Kidney (tissue), 13 donors: ENCODE measurements at regions not wholly inside any gene's neighbourhood (a gene's known extent, or its start where the extent isn't known, plus 50 kb on each side); places are given as distances from the start of the nearest gene placed in this dataset.

Source experiments
- DNase-seq, 5 donors: peaks; one replicate each; pipeline ENCODE4 v3.0.0-alpha.2; 2013 to 2020
- FAIRE-seq: peaks from 2 replicates; lab custom pipeline; 2012; peaks lifted over from hg19 to GRCh38; lab: Jason Lieb, UNC
- H3K27ac ChIP-seq, 2 donors: one replicate each; pipeline ENCODE4 v1.7.0; 2013; ENCODE audit warnings: low read depth in 2 of 2, low read length in 2 of 2, inconsistent platforms in 1 of 2
- H3K27me3 ChIP-seq: one replicate; pipeline ENCODE4 v1.7.1; 2013; ENCODE audit warnings: low read length, inconsistent platforms; ENCODE audit not compliant: control insufficient read depth, insufficient read depth
- H3K36me3 ChIP-seq, 3 donors: one replicate each; pipeline versions ENCODE4 v1.7.0 to v1.7.1; 2013; ENCODE audit warnings: low read length in 3 of 3, control low read depth in 1 of 3, inconsistent platforms in 1 of 3; ENCODE audit not compliant: insufficient read depth in 3 of 3, control insufficient read depth in 2 of 3
- H3K4me1 ChIP-seq, 3 donors: one replicate each; pipeline versions ENCODE4 v1.7.0 to v1.7.1; 2013; ENCODE audit warnings: low read length in 3 of 3, inconsistent platforms in 1 of 3, low read depth in 1 of 3; ENCODE audit not compliant: control insufficient read depth in 2 of 3, insufficient read depth in 2 of 3
- H3K4me3 ChIP-seq, 3 donors: one replicate each; pipeline versions ENCODE4 v1.7.0 to v1.8.1; 2013; ENCODE audit warnings: low read length in 3 of 3, control low read depth in 1 of 3, inconsistent platforms in 1 of 3
- H3K9ac ChIP-seq, 3 donors: one replicate each; pipeline versions ENCODE4 v1.7.0 to v1.7.1; 2013; ENCODE audit warnings: low read length in 3 of 3, control low read depth in 1 of 3, inconsistent platforms in 1 of 3
- H3K9me3 ChIP-seq, 3 donors: one replicate each; pipeline versions ENCODE4 v1.7.0 to v1.7.1; 2013; ENCODE audit warnings: low read length in 3 of 3, control low read depth in 1 of 3, inconsistent platforms in 1 of 3; ENCODE audit not compliant: control insufficient read depth in 2 of 3, insufficient read depth in 1 of 3
- intact Hi-C: fragments of 100-400 bp; cut with DNase I; formaldehyde crosslinking; loops from one replicate; pipeline ENCODE4 v1.11.1; 2022
- TF ChIP-seq, protein P1 (sequence below): IDR thresholded peaks from 3 replicates; pipeline ENCODE4 v1.5.1; 2012; ENCODE audit warnings: mild to moderate bottlenecking, moderate library complexity, borderline replicate concordance; ENCODE audit not compliant: insufficient read depth; ENCODE audit errors: extremely low read depth
- donor health status: control.
- donor health status: control.
- donor health status: control.
- donor health status: control.
- donor health status: control.
- donor health status: DM: yes; HTN: yes; CAD: no.
- donor health status: Normal renal cell carcinoma (clear cell type).

DNA sequence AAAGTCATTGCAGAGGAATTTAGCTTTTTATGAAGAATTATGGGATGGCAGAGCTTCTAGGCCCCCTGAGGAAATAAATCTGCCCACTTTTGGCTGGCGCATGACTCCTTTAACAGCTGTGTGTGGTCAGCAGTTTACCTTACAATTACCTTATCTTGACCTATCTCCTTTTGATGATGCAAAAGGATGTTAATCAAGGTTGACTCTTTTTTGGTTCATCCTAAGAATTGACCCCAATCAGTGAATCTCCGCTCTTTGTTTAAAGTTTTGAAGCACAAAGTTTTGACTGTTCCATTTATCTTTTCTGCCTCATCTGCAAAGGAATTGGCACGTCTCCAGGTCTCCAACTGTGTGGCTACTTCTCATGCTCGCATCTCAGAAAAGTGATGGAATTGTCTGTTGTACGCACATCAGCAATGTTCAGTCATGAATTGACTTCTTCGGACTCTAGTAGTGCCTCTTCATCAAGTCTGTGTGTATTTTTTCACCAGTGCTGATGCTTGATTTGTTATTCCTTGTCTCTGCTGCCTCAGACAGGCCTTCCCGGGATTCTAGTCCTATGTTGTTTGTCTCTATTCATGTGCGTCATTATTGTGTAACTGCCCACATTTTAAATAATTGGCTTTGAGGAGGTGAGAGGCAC, 196.2 kb upstream of the CFAP20DC start:
- intact Hi-C loops = no loop called here
- no peak for FAIRE-seq

DNA sequence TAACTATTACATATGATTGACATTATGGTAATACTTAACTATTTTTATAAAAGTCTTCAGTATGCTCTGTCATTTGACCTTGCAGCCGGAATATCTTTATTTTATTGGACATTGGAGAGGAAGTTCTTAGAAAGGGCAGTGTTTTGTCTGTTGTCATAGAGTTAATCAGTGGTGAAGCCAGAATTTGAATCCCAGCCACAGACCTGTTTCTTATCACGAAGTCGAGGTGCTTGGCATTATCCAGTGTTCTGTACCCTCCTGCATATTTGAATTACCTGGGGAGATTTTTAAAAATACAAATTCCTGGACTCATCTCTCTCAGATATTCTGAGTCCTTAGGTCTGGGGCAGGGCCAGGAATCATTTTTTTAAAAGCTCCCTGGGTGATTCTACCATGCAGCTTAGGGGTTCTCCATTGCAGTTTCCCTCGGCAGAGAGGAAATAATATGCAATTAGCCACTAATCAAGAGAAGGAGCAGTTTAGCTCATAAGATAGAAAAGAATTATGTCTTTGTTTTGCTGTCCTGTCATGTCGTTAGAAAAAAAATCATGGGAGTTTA, 195.6 kb upstream of the CFAP20DC start:
- intact Hi-C loops = no loop called here
- no peak overlapping the region for H3K27ac ChIP-seq
- no peak overlapping the region for H3K4me3 ChIP-seq
- no peak overlapping the region for H3K9ac ChIP-seq
- H3K4me1 ChIP-seq = peaks cover 0 to 3% (median 0%) of the 10 kb centered on the region in 3 donors
- TF ChIP-seq, protein P1, sequence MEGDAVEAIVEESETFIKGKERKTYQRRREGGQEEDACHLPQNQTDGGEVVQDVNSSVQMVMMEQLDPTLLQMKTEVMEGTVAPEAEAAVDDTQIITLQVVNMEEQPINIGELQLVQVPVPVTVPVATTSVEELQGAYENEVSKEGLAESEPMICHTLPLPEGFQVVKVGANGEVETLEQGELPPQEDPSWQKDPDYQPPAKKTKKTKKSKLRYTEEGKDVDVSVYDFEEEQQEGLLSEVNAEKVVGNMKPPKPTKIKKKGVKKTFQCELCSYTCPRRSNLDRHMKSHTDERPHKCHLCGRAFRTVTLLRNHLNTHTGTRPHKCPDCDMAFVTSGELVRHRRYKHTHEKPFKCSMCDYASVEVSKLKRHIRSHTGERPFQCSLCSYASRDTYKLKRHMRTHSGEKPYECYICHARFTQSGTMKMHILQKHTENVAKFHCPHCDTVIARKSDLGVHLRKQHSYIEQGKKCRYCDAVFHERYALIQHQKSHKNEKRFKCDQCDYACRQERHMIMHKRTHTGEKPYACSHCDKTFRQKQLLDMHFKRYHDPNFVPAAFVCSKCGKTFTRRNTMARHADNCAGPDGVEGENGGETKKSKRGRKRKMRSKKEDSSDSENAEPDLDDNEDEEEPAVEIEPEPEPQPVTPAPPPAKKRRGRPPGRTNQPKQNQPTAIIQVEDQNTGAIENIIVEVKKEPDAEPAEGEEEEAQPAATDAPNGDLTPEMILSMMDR = no peak
- H3K27me3 ChIP-seq = no peaks in the 10 kb centered on the region
- no peaks in the 10 kb centered on the region for H3K36me3 ChIP-seq
- no peaks in the 10 kb centered on the region for H3K9me3 ChIP-seq
- DNase-seq (peak in 1 of 5 donors; percentile 47), FAIRE-seq (no peak)

More for the DNA sequence above, 196.2 kb upstream of the CFAP20DC start:
- Histone ChIP-seq H3K9me3 (no peaks in the 10 kb centered on the region), H3K9ac (no peak overlapping the region), H3K36me3 (no peaks in the 10 kb centered on the region), H3K27ac (no peak overlapping the region), H3K27me3 (no peaks in the 10 kb centered on the region), H3K4me1 (peaks cover 0 to 3% (median 0%) of the 10 kb centered on the region in 3 donors), H3K4me3 (no peak overlapping the region)
- TF ChIP-seq, protein P1 = no peak
- DNase-seq = peak in 4 of 5 donors; percentile 48 to 88 (median 76)

DNA sequence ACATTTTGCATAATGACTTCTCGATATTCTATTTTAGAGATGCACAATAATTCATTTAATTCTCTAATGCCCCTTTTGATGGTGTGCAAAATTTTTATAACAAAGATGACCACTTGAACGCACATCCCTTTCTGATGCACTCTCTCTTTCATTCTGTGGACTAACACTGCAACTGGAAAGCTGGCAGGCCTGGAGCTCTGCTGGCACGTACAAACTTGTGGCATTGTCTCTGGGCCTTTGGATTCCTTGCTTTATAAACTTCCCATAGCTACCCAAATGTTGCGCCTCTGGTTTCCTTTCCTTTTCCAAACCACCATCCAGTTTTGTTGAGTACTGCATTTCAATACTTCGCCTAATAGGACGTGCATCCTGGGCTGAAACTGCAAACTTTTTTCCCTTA, 194.5 kb upstream of the CFAP20DC start:
- no peak for FAIRE-seq
- intact Hi-C loops = no loop called here
- no peaks in the 10 kb centered on the region for H3K27me3 ChIP-seq

More for the DNA sequence above, 194.5 kb upstream of the CFAP20DC start:
- H3K4me1 ChIP-seq = peaks cover 0 to 3% (median 0%) of the 10 kb centered on the region in 3 donors
- H3K27ac ChIP-seq = no peak overlapping the region
- no peaks in the 10 kb centered on the region for H3K9me3 ChIP-seq
- no peak overlapping the region for H3K4me3 ChIP-seq
- DNase-seq = no peak
- H3K9ac ChIP-seq = no peak overlapping the region
- TF ChIP-seq, protein P1 = no peak
- no peaks in the 10 kb centered on the region for H3K36me3 ChIP-seq
